ENCODE measurements at regions not wholly inside any gene's neighbourhood (a gene's known extent, or its start where the extent isn't known, plus 50 kb on each side); places are given as distances from the start of the nearest gene placed in this dataset.

- no peak overlapping the region for H3K27ac ChIP-seq
- no peaks in the 10 kb centered on the region for H3K4me1 ChIP-seq
- no peaks in the 10 kb centered on the region for H3K36me3 ChIP-seq
- H3K27me3 ChIP-seq (replicated peaks in 1 of 7): peaks cover 0 to 9% (median 0%) of the 10 kb centered on the region in 7 donors
- DNase-seq: no peak
- intact Hi-C loops (cut with DNase I; ENCODE audit: low total_unique reads): no loop called here
- TF ChIP-seq, protein P1, sequence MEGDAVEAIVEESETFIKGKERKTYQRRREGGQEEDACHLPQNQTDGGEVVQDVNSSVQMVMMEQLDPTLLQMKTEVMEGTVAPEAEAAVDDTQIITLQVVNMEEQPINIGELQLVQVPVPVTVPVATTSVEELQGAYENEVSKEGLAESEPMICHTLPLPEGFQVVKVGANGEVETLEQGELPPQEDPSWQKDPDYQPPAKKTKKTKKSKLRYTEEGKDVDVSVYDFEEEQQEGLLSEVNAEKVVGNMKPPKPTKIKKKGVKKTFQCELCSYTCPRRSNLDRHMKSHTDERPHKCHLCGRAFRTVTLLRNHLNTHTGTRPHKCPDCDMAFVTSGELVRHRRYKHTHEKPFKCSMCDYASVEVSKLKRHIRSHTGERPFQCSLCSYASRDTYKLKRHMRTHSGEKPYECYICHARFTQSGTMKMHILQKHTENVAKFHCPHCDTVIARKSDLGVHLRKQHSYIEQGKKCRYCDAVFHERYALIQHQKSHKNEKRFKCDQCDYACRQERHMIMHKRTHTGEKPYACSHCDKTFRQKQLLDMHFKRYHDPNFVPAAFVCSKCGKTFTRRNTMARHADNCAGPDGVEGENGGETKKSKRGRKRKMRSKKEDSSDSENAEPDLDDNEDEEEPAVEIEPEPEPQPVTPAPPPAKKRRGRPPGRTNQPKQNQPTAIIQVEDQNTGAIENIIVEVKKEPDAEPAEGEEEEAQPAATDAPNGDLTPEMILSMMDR (IDR thresholded peaks at IDR 0.05 in 8 of 11, conservative IDR thresholded peaks at IDR 0.05 in 3 of 11): no peak
- TF ChIP-seq POLR2AphosphoS5 (IDR thresholded peaks at IDR 0.05) (no peak), POLR2A (IDR thresholded peaks at IDR 0.05) (no peak)
- H3K9me3 ChIP-seq: peaks cover 0 to 14% (median 0%) of the 10 kb centered on the region in 8 donors
- WGBS, 5 donors: 66 to 84% (median 74%) methylated on average over 6 of the region's 6 CpGs
- H3K4me3 ChIP-seq: no peak overlapping the region
These were observed 807.7 kb upstream of the SALL3 start for GRCh38 chr18:78171954-78172353.

- DNase-seq: no peak
- intact Hi-C loops (cut with DNase I; ENCODE audit: low total_unique reads): no loop called here
- WGBS, 5 donors: 91 to 96% (median 95%) methylated on average over 14 of the region's 14 CpGs
- H3K36me3 ChIP-seq: no peaks in the 10 kb centered on the region
- TF ChIP-seq POLR2AphosphoS5 (IDR thresholded peaks at IDR 0.05): no peak
- TF ChIP-seq, protein P1 (IDR thresholded peaks at IDR 0.05 in 8 of 11, conservative IDR thresholded peaks at IDR 0.05 in 3 of 11): no peak
- TF ChIP-seq POLR2A (IDR thresholded peaks at IDR 0.05): no peak
- H3K27ac ChIP-seq: no peak overlapping the region
- no peaks in the 10 kb centered on the region for H3K4me1 ChIP-seq
- H3K4me3 ChIP-seq: no peak overlapping the region
- peaks cover 0 to 9% (median 0%) of the 10 kb centered on the region in 7 donors for H3K27me3 ChIP-seq (replicated peaks in 1 of 7)
- peaks cover 0 to 14% (median 0%) of the 10 kb centered on the region in 8 donors for H3K9me3 ChIP-seq
These were observed 804.9 kb upstream of the SALL3 start for GRCh38 chr18:78174737-78175136.

- no peak overlapping the region for H3K4me3 ChIP-seq
- H3K9me3 ChIP-seq: peaks cover 0 to 43% (median 21%) of the 10 kb centered on the region in 8 donors
- TF ChIP-seq, protein P1 (IDR thresholded peaks at IDR 0.05 in 8 of 11, conservative IDR thresholded peaks at IDR 0.05 in 3 of 11): no peak
- TF ChIP-seq POLR2A (IDR thresholded peaks at IDR 0.05) (no peak), POLR2AphosphoS5 (IDR thresholded peaks at IDR 0.05) (no peak)
- WGBS, 5 donors: 75 to 86% (median 78%) methylated on average over 4 of the region's 4 CpGs
- H3K36me3 ChIP-seq: no peaks in the 10 kb centered on the region
- no peak for DNase-seq
- H3K27me3 ChIP-seq (replicated peaks in 1 of 7): peaks cover 0 to 9% (median 0%) of the 10 kb centered on the region in 7 donors
- no peak overlapping the region for H3K27ac ChIP-seq
- intact Hi-C loops (cut with DNase I; ENCODE audit: low total_unique reads): no loop called here
- H3K4me1 ChIP-seq: no peaks in the 10 kb centered on the region
These were observed 800.8 kb upstream of the SALL3 start for GRCh38 chr18:78178812-78179211.

DNA sequence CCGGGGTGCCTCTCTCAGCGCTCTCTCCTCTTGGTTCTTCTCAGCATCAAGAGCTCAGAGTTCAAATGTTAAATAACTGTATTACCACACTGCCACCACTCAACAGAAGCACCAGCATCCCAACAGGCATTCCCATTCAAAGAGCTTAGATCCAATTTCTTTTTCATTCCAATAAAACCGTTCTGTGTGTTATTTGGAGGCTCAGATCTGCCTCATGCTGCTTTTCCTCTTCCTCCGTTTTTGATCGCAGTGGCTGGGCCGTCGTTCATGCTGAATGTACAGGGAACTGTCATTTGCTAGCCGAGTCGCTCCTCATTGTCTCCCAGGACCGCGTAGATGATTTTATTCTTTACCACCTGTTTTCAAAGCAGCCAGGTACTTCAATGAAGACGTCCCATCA lies 798.9 kb upstream of the SALL3 start:
- TF ChIP-seq, protein P1 (IDR thresholded peaks at IDR 0.05 in 8 of 11, conservative IDR thresholded peaks at IDR 0.05 in 3 of 11): no peak
- no peak for TF ChIP-seq POLR2A (IDR thresholded peaks at IDR 0.05)
- no peak for TF ChIP-seq POLR2AphosphoS5 (IDR thresholded peaks at IDR 0.05)
- H3K9me3 ChIP-seq: peaks cover 0 to 45% (median 33%) of the 10 kb centered on the region in 8 donors
- no peak overlapping the region for H3K4me3 ChIP-seq
- no peaks in the 10 kb centered on the region for H3K27me3 ChIP-seq (replicated peaks in 1 of 7)
- no peaks in the 10 kb centered on the region for H3K36me3 ChIP-seq
- 79 to 85% (median 81%) methylated on average over 12 of the region's 12 CpGs for WGBS, 5 donors
- DNase-seq: no peak
- no peak overlapping the region for H3K27ac ChIP-seq
- no peaks in the 10 kb centered on the region for H3K4me1 ChIP-seq
- intact Hi-C loops (cut with DNase I; ENCODE audit: low total_unique reads): no loop called here

Measured in spleen (tissue), 11 donors.